ENCODE measurements at regions not wholly inside any gene's neighbourhood (a gene's known extent, or its start where the extent isn't known, plus 50 kb on each side); places are given as distances from the start of the nearest gene placed in this dataset.

DNA sequence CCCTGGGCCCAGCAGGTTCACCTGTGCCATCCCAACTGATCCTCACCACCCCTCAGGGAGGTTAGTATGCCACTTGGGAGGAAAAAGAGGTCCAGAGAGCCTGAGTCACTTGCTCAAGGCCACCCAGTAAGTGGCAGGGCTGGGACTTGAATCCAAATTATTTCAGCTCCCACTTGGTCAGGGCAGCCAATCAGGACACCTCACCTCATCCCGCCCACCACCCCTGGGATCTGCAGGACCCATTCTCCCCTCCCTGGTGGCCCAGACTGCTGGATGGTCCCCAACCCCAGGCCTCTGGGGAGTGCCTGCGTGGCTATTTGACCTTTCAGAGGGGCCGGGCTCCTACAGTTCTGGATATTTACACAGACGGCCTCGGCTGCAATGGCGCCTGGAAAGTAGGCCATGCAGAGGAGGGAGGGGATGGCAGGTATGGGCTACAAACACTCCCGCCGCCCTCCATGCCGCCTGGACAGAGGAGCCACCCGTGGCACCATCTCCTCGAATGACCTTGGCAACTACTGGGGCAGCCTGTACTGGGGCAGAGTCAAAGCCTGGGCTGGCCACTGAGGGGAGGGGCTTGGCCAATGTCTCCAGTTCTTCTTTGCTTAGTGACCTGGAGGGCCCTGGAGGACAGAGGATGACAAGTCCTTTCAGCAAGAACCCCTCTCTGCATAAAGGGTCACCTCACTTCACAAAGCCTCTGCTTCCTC is 153.6 kb upstream of the LINGO1 start:
- no peak for DNase-seq (ENCODE audit: low spot score in 2 of 2)
- 33 to 67% methylated on average over 3 to 11 of the region's 11 CpGs for WGBS, 2 donors

DNA sequence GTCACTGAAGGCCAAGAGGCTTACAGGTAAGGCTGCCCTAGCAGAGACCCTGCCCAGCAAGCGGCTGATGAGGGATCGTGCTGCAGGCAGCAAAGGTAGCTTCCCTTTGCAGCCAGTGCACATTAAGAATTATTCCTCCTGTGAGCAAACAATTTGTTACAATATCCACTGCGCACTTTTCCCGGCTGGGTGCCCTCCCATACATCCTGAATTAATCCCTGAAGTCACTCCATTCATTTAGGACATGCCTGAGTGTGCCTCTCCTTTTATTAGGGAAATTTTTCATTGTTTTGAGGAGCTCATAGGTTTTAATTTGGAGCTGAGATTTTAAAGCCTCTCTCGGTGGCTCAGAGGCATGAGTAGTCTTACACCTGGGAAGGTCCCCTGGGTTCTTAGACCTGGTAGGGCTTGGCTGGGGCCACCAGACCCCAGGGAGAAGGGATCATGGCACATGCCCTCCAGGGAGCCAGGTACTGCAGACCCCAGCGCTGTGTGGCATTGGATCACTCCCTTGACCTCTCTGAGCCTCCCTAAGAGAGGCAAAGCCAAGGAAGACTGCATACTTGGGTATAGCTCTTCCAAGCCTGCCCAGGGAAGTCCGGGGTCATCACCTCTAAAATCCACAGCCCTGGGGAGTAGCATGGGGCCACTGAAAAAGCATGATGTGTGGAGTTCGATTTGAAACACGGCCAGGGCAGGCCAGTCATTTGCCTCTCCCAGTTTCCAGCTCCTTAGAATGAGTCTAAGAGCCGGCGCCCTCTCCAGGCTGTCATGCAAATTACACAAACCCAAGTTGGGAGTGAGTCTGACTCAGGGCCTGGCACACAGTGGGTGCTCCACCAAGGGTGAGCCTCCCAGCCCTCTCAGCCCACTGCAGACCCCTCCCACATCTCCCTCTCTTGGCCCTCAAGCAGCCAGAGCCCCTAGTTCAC is 151.9 kb upstream of the LINGO1 start:
- Histone ChIP-seq H3K27me3 (peaks cover 0 to 22% of the 10 kb centered on the region in 2 donors), H3K36me3 (no peaks in the 10 kb centered on the region), H3K4me3 (no peak overlapping the region), H3K27ac (no peak overlapping the region), H3K4me1 (no peaks in the 10 kb centered on the region), H3K9me3 (peaks cover 0 to 16% (median 0%) of the 10 kb centered on the region in 4 donors)
- WGBS, 2 donors = 62 to 69% methylated on average over 6 to 11 of the region's 11 CpGs
- DNase-seq (ENCODE audit: low spot score in 2 of 2) = no peak
- TF ChIP-seq, protein P1, sequence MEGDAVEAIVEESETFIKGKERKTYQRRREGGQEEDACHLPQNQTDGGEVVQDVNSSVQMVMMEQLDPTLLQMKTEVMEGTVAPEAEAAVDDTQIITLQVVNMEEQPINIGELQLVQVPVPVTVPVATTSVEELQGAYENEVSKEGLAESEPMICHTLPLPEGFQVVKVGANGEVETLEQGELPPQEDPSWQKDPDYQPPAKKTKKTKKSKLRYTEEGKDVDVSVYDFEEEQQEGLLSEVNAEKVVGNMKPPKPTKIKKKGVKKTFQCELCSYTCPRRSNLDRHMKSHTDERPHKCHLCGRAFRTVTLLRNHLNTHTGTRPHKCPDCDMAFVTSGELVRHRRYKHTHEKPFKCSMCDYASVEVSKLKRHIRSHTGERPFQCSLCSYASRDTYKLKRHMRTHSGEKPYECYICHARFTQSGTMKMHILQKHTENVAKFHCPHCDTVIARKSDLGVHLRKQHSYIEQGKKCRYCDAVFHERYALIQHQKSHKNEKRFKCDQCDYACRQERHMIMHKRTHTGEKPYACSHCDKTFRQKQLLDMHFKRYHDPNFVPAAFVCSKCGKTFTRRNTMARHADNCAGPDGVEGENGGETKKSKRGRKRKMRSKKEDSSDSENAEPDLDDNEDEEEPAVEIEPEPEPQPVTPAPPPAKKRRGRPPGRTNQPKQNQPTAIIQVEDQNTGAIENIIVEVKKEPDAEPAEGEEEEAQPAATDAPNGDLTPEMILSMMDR (IDR thresholded peaks at IDR 0.05) = no peak
- no peak for TF ChIP-seq POLR2A (IDR thresholded peaks at IDR 0.05)
- TF ChIP-seq EP300 (IDR thresholded peaks at IDR 0.05) = no peak

More for the DNA sequence above, 153.6 kb upstream of the LINGO1 start:
- TF ChIP-seq POLR2A (IDR thresholded peaks at IDR 0.05) (no peak), EP300 (IDR thresholded peaks at IDR 0.05) (no peak)
- TF ChIP-seq, protein P1 (IDR thresholded peaks at IDR 0.05) = no peak
- Histone ChIP-seq H3K4me1 (no peaks in the 10 kb centered on the region), H3K27me3 (peaks cover 0 to 30% of the 10 kb centered on the region in 2 donors), H3K36me3 (no peaks in the 10 kb centered on the region), H3K4me3 (no peak overlapping the region), H3K9me3 (no peaks in the 10 kb centered on the region), H3K27ac (no peak overlapping the region)

DNA sequence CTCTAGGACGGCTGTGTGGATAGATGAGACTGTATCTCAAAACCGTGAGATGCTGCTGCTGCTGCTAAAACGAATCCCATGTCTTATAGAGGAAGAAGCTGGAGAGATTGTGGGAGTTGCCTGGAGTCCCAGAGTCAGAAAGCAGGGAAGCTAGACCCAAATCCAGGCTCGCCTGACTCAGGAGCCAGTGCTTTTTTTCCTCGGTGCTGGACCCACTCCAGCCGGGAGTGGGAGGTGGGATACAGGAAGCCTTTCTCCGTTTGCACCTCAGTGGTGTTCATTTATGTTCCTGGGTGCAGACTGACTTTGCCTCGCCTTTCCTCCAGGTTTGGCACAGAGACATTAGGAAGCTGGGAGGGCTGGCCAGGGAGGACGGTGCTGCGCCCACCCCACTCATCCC is 150.9 kb upstream of the LINGO1 start:
- no peak for DNase-seq (ENCODE audit: low spot score in 2 of 2)
- H3K36me3 ChIP-seq = no peaks in the 10 kb centered on the region
- no peak overlapping the region for H3K27ac ChIP-seq
- peaks cover 0 to 22% (median 0%) of the 10 kb centered on the region in 4 donors for H3K9me3 ChIP-seq
- TF ChIP-seq EP300 (IDR thresholded peaks at IDR 0.05) (no peak), POLR2A (IDR thresholded peaks at IDR 0.05) (no peak)
- TF ChIP-seq, protein P1 (IDR thresholded peaks at IDR 0.05) = no peak
- WGBS, 2 donors = 43 to 52% methylated on average over 10 of the region's 10 CpGs
- H3K4me1 ChIP-seq = no peaks in the 10 kb centered on the region
- no peak overlapping the region for H3K4me3 ChIP-seq
- H3K27me3 ChIP-seq = peaks cover 0 to 22% of the 10 kb centered on the region in 2 donors

DNA sequence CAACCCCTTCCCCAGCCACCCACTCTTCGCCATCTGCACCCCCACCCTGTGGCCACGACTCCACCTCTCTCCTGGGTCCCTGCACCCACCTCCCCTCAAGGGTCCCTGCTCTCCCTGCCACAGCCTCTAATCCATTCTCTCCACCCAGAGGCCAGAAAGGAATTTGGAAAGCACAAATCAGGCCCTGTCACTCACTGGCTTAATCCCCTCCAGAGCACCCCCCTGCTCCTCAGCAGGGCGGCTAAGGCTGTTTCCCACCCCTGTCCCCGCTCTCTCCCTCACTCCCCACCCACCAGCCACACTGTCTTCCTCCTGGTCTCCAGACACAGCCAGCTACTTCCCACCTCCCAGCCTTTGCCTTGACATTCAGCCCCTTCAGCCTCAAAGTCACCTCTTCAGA is 150.0 kb upstream of the LINGO1 start:
- DNase-seq (ENCODE audit: low spot score in 2 of 2) = no peak
- no peaks in the 10 kb centered on the region for H3K36me3 ChIP-seq
- TF ChIP-seq, protein P1 (IDR thresholded peaks at IDR 0.05) = no peak
- TF ChIP-seq POLR2A (IDR thresholded peaks at IDR 0.05) (no peak), EP300 (IDR thresholded peaks at IDR 0.05) (no peak)
- H3K4me3 ChIP-seq = no peak overlapping the region
- H3K4me1 ChIP-seq = no peaks in the 10 kb centered on the region
- H3K27me3 ChIP-seq = peaks cover 0 to 22% of the 10 kb centered on the region in 2 donors
- 89 to 92% methylated on average over 4 of the region's 4 CpGs for WGBS, 2 donors
- no peak overlapping the region for H3K27ac ChIP-seq
- H3K9me3 ChIP-seq = peaks cover 0 to 27% (median 0%) of the 10 kb centered on the region in 4 donors

DNA sequence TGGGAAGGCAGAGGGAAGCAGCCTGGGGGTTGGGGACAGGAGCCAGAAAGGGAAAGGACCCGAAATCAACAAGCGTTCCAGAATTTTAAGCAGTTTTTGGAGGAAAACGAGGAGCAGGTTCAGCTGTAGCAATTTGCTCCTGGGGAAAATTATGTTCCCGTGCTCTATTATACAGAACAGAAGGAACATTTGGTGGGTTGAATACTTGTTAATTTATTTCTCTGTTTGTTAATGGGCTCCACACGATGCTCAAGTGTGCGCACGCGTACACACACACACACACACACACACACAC is 149.2 kb upstream of the LINGO1 start:
- 73 to 78% methylated on average over 8 of the region's 8 CpGs for WGBS, 2 donors
- H3K27me3 ChIP-seq = peaks cover 0 to 18% of the 10 kb centered on the region in 2 donors
- peaks cover 0 to 27% (median 0%) of the 10 kb centered on the region in 4 donors for H3K9me3 ChIP-seq
- no peak overlapping the region for H3K27ac ChIP-seq
- no peaks in the 10 kb centered on the region for H3K4me1 ChIP-seq
- no peak overlapping the region for H3K4me3 ChIP-seq
- TF ChIP-seq, protein P1 (IDR thresholded peaks at IDR 0.05) = no peak
- TF ChIP-seq POLR2A (IDR thresholded peaks at IDR 0.05) (no peak), EP300 (IDR thresholded peaks at IDR 0.05) (no peak)
- no peaks in the 10 kb centered on the region for H3K36me3 ChIP-seq
- DNase-seq (ENCODE audit: low spot score in 2 of 2) = no peak

Measured in tibial nerve (tissue), 4 donors.